DMS114 treated with DMSO at 0.1 percent for 48 hours (cell line): ENCODE measurements at regions not wholly inside any gene's neighbourhood (a gene's known extent, or its start where the extent isn't known, plus 50 kb on each side); places are given as distances from the start of the nearest gene placed in this dataset.
A peak's percentile ranks its signal among the peaks of the same experiment; 100 is the strongest.
"Not testable (repeated sequence)": the region's sequence is repeated elsewhere in the genome, so short reads cannot be mapped to it uniquely, and the experiment has no call there.

Experiments
- DNase-seq: peaks from one replicate; lab custom pipeline; 2025; ENCODE audit not compliant: unreplicated experiment; lab: John Stamatoyannopoulos, UW

DNA sequence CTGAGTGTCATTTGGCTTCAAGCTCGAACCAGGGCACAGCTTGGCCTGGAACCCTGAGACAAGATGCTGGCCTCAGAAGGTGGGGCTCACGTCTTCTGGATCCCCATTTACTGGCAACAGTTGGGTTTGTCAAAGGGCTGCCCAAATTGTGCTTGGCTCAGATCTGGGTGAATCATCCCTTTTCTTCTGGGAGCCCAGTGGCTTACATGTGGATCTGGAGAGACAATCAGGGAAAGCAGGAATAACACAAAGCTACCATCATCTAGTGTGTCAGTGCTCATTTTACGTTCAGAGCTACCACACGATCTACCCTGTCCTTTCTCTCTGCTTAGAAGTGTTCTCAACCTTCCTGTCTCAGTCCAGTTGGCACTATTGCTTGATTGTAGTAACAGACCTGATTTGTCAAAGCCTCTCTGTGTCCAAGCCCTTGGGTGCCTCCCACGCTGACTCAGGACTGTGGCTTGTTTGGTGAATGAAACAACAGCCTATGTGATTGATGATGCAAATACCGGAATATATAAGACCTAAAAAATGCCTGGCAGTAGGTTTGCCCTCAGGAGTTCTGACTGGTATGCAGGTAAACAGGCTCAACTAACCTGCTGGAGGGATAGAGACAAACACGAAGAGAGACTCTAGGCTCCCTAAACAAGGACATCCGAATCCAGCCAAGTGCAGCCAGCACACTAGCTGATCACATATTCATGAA, 974.3 kb downstream of the VRK1 start:
- DNase-seq = no peak

DNA sequence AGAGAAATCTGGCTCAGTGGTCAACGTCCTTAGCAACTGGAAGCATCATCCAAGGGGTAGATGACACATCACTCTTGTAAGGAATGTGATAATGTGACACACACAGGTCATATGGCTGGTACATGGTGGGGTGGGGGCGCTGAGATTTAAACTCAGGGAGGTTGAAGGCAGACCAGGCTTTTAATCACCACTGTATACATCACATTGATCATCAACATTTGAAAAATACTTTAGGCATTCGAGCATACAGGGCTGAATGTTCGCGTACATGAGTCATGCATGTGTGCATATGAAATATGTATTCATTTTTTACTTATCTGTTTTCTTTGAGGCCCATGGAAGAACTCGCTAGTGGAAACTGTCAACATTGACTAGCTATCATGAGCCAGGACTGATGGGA, 976.4 kb downstream of the VRK1 start:
- no peak for DNase-seq

DNA sequence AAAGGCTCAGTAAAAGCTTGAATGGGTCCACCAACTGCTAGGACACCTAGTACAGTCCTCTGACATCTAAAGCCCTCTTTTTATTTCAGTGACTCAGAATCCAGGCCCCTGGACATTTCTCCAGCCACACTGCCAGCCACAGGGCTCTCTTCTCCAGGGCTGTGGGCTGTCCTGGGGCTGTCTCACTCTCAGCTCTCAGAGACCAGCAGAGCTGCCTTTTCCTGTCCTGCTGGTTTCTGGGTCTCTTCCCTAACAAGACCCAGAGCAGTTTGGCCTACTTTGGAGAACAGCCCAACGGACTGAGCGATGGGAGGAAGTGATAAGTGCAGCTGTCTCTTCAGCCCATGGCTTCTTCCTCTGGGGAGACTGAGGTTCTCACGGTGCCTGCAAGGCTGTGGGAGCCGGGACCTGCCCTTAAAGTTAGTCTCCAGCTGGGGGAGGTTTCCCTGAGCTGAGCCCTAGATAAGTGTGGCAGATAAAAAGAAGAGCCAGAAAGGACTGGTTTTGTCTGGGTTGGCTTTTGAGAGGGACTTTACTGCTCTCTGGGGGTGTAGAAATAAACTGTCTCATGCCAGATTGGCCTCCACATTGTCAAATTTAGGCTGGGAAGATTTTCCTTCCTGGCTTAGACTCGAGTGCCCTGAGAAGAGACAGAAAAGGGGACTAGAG, 979.8 kb downstream of the VRK1 start:
- DNase-seq = no peak

GRCh38 chr14:97777622-97778355, 980.6 kb downstream of the VRK1 start:
- no peak for DNase-seq

DNA sequence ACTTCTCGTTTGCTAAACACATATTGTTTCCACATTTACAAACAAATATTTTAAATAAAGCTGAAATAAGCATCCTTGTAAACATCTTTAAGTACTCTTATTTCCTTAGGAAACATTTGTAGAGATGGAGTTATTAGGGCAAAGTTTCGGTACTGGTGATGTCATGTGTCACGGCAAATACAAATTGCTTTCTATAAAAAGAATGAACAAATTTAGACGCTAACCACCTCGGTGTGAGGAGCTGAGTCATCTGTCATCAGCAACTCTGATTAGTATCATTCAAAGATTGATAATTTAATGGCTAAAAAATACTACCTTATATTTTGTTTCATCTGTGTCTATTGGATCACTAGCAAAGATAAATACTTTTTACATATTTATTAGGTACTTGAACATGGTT, 982.0 kb downstream of the VRK1 start:
- no peak for DNase-seq

GRCh38 chr14:97780804-97781203, 983.6 kb downstream of the VRK1 start:
- no peak for DNase-seq

- DNase-seq = no peak
Observed at GRCh38 chr14:97781961-97782360, 984.8 kb downstream of the VRK1 start.

DNA sequence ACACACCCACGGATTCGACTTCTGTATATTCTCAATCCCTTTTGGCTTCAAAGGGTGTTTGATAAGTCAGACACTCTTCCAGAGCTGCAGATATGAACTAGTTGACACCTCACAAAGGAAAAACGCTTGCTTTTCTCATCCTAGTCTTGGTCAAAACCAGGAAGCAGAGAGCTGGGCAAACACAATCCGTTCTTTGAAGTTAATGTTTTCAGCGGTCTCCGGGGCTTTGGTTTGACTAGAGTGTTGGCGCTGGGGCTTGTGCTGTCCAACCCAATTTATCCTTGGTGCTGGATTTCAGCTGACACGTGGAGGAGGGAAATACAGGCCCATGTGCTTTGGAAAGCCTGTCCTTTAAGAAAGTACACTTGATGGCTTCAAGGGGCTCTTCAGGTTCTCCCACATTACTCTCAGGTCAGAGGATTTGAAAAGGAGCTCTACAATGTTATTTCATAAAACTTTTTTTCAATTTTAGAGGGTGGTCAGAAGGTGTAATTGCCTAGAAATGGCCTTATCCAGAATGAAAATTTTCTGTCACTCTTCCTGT, 985.8 kb downstream of the VRK1 start:
- no peak for DNase-seq

DNA sequence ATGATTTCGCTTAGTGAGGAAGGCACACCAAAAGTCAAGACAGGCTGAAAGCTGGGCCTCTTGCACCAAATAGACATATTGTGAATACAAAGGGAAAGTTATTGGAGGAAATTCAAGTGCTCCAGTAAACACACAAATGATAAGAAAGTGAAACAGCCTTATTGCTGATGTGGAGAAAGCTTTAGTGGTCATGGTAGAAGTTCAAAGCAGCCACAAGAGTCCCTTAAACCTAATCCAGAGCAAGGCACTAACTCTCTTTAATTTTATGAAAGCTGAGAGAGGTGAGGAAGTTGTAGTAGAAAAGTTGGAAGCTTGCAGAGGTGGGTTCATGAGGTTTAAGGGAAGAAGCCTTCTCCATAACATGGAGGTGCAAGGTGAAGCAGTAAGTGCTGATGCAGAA, 988.3 kb downstream of the VRK1 start:
- DNase-seq = no peak

GRCh38 chr14:97788364-97788763, 991.2 kb downstream of the VRK1 start:
- DNase-seq = peak; percentile 6

GRCh38 chr14:97788846-97789526, 991.8 kb downstream of the VRK1 start:
- DNase-seq = no peak

DNA sequence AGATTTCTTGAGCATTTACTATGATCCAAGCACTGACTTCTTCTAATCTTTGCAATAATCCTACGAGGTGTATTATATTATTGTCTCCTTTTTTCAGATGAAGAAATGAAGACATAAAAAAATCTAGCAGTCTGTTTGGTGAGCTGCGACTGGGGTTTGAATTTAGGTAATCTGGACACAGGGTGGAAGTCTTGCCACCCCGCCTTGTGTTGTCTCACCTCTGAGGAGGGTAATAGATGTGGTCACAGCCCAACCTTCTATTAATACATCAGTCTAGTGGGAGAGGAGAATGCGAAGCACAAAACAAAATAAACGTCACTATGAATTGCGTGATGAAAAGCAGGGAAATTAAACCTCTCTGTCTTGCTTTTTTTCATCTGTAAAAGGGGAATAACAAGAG, 993.9 kb downstream of the VRK1 start:
- DNase-seq = no peak

DNA sequence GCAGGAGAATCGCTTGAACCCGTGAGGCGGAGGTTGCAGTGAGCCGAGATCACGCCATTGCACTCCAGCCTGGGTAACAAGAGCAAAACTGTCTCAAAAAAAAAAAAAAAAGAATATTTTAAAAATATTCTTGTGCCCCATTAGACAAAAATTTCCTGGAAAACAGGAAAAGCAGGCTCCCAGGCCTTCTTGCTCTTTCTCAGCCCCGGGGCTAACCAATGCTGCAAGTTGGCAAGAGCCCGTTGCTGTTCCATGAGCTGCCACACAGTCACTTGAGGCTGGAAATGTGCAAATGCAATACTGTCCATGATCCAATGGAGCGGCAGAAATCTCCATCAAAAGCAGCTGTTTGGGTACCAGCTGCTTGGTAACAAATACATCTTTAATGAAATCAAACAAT, 994.7 kb downstream of the VRK1 start:
- DNase-seq = no peak

GRCh38 chr14:97796511-97796910, 999.3 kb downstream of the VRK1 start:
- DNase-seq = no peak

GRCh38 chr14:97798176-97798575, 1001.0 kb downstream of the VRK1 start:
- DNase-seq = no peak

DNA sequence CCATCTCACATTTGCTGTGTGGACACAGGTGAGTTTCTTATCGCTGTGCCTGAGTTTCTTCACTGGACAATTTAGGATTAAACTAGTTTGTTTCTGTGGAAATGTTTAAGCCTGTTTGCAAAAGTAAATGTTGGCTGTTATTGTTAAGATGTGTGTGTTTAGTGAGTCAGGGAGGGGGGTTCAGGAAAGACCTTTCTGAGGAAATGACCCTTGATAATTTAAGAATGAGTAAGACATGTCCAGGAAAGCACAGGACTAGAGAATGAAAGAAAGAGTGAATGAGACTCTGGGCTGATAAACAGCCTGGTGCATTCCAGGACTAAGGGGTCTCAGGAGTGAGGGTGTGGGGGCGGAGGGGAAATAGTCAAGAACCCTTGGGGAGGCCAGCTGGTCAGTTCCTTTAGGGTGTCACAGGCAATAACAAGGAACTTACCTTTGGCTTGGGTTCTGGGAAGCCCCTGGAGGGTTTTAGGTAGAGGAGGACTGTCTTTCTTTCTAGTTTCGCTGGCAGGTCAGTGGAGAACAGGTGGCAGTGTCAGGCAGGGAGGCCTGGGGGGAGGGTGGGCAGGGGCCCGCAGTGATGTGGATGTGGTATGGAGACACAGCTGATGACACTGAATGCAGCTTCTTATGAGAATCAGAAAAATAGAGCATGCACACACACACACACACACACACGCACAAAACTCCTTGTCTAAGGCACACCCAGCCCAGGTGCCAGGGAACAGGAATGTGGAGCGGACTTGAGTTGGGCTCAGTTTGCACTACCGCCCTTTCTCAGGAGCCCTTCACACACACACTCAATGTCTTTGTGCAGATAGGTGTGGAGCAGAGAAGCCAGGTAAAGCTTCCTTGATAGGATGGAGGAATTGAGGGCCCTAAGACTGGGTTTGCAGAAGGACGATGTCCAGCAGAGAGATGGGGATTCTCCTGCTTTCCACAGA, 1005.5 kb downstream of the VRK1 start:
- DNase-seq = no peak

- DNase-seq = no peak
Observed at GRCh38 chr14:97804056-97804455, 1006.9 kb downstream of the VRK1 start.

- no peak for DNase-seq
Observed at GRCh38 chr14:97806891-97807290, 1009.7 kb downstream of the VRK1 start.

DNA sequence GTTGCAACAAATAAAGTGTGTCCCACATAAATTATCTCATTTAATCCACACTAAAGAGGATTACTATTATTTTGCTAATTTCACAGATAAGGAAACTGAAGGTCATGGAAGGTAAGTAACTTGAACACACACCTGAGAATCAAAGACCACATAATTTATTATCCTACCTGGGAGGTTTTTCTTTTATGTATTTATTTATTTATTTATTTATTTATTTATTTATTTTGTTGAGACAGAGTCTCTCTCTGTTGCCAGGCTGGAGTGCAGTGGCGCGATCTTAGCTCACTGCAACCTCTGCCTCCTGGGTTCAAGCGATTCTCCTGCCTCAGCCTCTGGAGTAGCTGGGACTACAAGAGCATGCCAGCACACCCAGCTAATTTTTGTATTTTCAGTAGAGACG, 1011.4 kb downstream of the VRK1 start:
- not testable (repeated sequence) for DNase-seq

DNA sequence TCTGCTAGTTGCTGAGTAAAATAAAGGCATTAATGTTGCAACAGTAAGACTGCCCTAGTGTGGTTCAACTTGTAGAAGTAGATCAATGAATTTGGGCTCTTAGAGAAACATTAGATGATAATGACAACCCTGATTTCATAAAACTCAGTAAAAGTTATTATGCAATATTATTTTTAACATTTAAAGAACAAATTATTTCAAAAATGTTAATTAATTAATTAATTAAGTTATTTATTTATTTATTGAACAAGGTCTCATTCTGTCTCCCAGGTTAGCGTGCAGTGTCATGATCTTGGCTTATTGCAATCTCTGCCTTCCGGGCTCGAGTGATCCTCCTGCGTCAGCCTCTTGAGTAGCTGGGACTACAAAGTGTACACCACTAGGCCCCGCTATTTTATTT, 1016.4 kb downstream of the VRK1 start:
- no peak for DNase-seq
